ENCODE measurements at regions not wholly inside any gene's neighbourhood (a gene's known extent, or its start where the extent isn't known, plus 50 kb on each side); places are given as distances from the start of the nearest gene placed in this dataset.
"Not testable (repeated sequence)": the region's sequence is repeated elsewhere in the genome, so short reads cannot be mapped to it uniquely, and the experiment has no call there.

DNA sequence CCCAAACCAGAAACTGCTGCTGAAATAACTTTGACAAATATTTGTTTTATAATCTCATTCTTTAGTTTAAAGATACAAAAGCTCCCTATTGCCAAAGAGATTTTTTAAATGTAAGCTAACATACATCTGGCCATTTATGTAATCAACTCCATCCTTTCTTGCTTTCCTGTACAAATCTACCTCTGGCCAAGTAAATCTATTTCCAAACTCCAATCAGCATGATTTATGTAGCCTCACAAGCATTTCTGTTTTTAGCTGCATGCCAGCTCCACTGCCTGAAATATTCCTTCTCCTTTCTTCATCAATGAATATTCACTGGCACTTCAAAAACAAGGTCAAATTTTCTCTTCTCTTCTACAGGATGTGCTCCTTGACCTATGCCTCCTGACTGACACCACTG, 80.0 kb downstream of the SHOX2 start:
- CTCF ChIA-PET: no interaction called here
- Histone ChIP-seq H3K27me3 (ENCODE audit: control insufficient read depth in 2 of 2, insufficient read depth in 2 of 2, low read length in 2 of 2) (no peaks in the 10 kb centered on the region), H3K36me3 (ENCODE audit: control insufficient read depth in 2 of 3, insufficient read depth in 3 of 3, low read length in 3 of 3) (no peaks in the 10 kb centered on the region), H3K27ac (ENCODE audit: low read depth, low read length) (no peak overlapping the region), H3K9me3 (ENCODE audit: control insufficient read depth in 2 of 3, low read length in 3 of 3) (peaks cover 0 to 3% (median 0%) of the 10 kb centered on the region in 3 experiments), H3K4me3 (ENCODE audit: low read length) (no peak overlapping the region), H3K4me1 (ENCODE audit: control insufficient read depth in 2 of 2, insufficient read depth in 2 of 2, low read length in 2 of 2) (no peaks in the 10 kb centered on the region)
- Mint-ChIP-seq H3K27ac (no peak overlapping the region), H3K36me3 (peaks cover 0 to 6% (median 0%) of the 10 kb centered on the region in 5 donors), H3K4me3 (no peak overlapping the region), H3K4me1 (no peaks in the 10 kb centered on the region), H3K9me3 (peaks cover 0 to 25% (median 15%) of the 10 kb centered on the region in 11 donors), H3K27me3 (no peaks in the 10 kb centered on the region)
- DNase-seq: no peak
- POLR2A ChIA-PET: no interaction called here
- ATAC-seq: no peak
- intact Hi-C loops (cut with micrococcal nuclease): no loop called here

DNA sequence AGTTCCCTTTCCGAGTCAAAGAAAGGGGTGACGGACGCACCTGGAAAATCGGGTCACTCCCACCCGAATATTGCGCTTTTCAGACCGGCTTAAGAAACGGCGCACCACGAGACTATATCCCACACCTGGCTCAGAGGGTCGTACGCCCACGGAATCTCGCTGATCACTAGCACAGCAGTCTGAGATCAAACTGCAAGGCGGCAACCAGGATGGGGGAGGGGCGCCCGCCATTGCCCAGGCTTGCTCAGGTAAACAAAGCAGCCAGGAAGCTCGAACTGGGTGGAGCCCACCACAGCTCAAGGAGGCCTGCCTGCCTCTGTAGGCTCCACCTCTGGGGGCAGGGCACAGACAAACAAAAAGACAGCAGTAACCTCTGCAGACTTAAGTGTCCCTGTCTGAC, 86.3 kb downstream of the SHOX2 start:
- H3K27me3 Mint-ChIP-seq; H3K27me3 ChIP-seq (ENCODE audit: control insufficient read depth in 2 of 2, insufficient read depth in 2 of 2, low read length in 2 of 2); H3K27ac Mint-ChIP-seq; H3K27ac ChIP-seq (ENCODE audit: low read depth, low read length); H3K36me3 Mint-ChIP-seq; H3K4me3 Mint-ChIP-seq; H3K4me3 ChIP-seq (ENCODE audit: low read length); POLR2A ChIA-PET; DNase-seq; H3K4me1 Mint-ChIP-seq; H3K9me3 ChIP-seq (ENCODE audit: control insufficient read depth in 2 of 3, low read length in 3 of 3); ATAC-seq; H3K36me3 ChIP-seq (ENCODE audit: control insufficient read depth in 2 of 3, insufficient read depth in 3 of 3, low read length in 3 of 3); CTCF ChIA-PET; H3K4me1 ChIP-seq (ENCODE audit: control insufficient read depth in 2 of 2, insufficient read depth in 2 of 2, low read length in 2 of 2); intact Hi-C loops (cut with micrococcal nuclease): not testable (repeated sequence)
- H3K9me3 Mint-ChIP-seq: peaks cover 0 to 21% (median 6%) of the 10 kb centered on the region in 11 donors

DNA sequence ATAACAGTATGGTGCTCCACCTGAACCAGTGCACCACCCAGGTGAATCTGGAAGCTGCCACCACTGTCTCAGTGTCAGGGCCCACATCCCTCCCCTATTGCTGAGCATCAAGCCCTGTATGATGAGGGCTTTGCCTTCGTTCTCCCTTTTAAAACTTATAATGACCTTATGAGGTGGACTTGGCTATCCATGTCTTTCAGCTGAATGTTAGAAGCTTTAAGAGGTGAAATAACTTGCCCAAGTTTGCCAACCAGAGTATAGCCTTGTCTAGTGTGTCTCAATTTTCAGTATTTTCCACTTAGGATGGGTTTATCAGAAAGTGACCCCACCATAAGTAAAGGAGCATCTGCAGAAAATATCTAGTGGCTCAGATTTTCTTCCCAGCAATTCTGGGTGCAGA, 87.8 kb downstream of the SHOX2 start:
- no peaks in the 10 kb centered on the region for H3K9me3 ChIP-seq (ENCODE audit: control insufficient read depth in 2 of 3, low read length in 3 of 3)
- intact Hi-C loops (cut with micrococcal nuclease): no loop called here
- no peaks in the 10 kb centered on the region for H3K27me3 ChIP-seq (ENCODE audit: control insufficient read depth in 2 of 2, insufficient read depth in 2 of 2, low read length in 2 of 2)
- H3K27ac Mint-ChIP-seq: no peak overlapping the region
- DNase-seq (no peak), ATAC-seq (no peak)
- H3K4me3 Mint-ChIP-seq: no peak overlapping the region
- H3K4me1 ChIP-seq (ENCODE audit: control insufficient read depth in 2 of 2, insufficient read depth in 2 of 2, low read length in 2 of 2): no peaks in the 10 kb centered on the region
- H3K4me1 Mint-ChIP-seq: no peaks in the 10 kb centered on the region
- H3K36me3 ChIP-seq (ENCODE audit: control insufficient read depth in 2 of 3, insufficient read depth in 3 of 3, low read length in 3 of 3): no peaks in the 10 kb centered on the region
- ChIA-PET POLR2A (no interaction called here), CTCF (no interaction called here)
- no peak overlapping the region for H3K27ac ChIP-seq (ENCODE audit: low read depth, low read length)
- H3K27me3 Mint-ChIP-seq: peaks cover 0 to 10% (median 6%) of the 10 kb centered on the region in 5 donors
- peaks cover 0 to 21% (median 6%) of the 10 kb centered on the region in 11 donors for H3K9me3 Mint-ChIP-seq
- H3K36me3 Mint-ChIP-seq: peaks cover 0 to 4% (median 0%) of the 10 kb centered on the region in 5 donors
- H3K4me3 ChIP-seq (ENCODE audit: low read length): no peak overlapping the region

DNA sequence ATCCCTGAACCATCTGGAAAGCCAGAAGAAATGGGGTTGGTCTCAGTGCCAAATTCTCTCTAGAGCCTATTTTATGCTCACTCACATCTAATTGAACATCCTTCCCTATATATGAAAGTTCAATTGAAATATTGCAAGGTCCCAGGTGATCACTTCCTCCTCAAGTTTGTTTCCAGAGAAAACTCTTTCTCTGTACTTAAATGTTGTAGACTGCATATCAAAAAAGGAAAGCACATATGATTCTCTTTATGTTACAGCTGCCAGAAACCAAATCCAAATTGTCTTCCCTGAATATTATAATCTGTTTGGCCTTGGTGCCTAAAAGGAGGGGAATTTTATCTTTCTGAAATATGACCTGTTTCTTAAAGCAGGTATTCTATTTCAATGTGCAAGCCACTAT, 93.3 kb downstream of the SHOX2 start:
- peaks cover 0 to 8% (median 0%) of the 10 kb centered on the region in 5 donors for H3K36me3 Mint-ChIP-seq
- DNase-seq (no peak), ATAC-seq (no peak)
- H3K4me1 ChIP-seq (ENCODE audit: control insufficient read depth in 2 of 2, insufficient read depth in 2 of 2, low read length in 2 of 2): no peaks in the 10 kb centered on the region
- H3K36me3 ChIP-seq (ENCODE audit: control insufficient read depth in 2 of 3, insufficient read depth in 3 of 3, low read length in 3 of 3): no peaks in the 10 kb centered on the region
- no peak overlapping the region for H3K27ac Mint-ChIP-seq
- intact Hi-C loops (cut with micrococcal nuclease): no loop called here
- H3K4me1 Mint-ChIP-seq: no peaks in the 10 kb centered on the region
- peaks cover 2 to 42% (median 11%) of the 10 kb centered on the region in 11 donors for H3K9me3 Mint-ChIP-seq
- peaks cover 0 to 10% (median 0%) of the 10 kb centered on the region in 5 donors for H3K27me3 Mint-ChIP-seq
- peaks cover 0 to 8% (median 0%) of the 10 kb centered on the region in 3 experiments for H3K9me3 ChIP-seq (ENCODE audit: control insufficient read depth in 2 of 3, low read length in 3 of 3)
- ChIA-PET POLR2A (no interaction called here), CTCF (no interaction called here)
- no peaks in the 10 kb centered on the region for H3K27me3 ChIP-seq (ENCODE audit: control insufficient read depth in 2 of 2, insufficient read depth in 2 of 2, low read length in 2 of 2)
- no peak overlapping the region for H3K27ac ChIP-seq (ENCODE audit: low read depth, low read length)
- no peak overlapping the region for H3K4me3 ChIP-seq (ENCODE audit: low read length)
- no peak overlapping the region for H3K4me3 Mint-ChIP-seq

DNA sequence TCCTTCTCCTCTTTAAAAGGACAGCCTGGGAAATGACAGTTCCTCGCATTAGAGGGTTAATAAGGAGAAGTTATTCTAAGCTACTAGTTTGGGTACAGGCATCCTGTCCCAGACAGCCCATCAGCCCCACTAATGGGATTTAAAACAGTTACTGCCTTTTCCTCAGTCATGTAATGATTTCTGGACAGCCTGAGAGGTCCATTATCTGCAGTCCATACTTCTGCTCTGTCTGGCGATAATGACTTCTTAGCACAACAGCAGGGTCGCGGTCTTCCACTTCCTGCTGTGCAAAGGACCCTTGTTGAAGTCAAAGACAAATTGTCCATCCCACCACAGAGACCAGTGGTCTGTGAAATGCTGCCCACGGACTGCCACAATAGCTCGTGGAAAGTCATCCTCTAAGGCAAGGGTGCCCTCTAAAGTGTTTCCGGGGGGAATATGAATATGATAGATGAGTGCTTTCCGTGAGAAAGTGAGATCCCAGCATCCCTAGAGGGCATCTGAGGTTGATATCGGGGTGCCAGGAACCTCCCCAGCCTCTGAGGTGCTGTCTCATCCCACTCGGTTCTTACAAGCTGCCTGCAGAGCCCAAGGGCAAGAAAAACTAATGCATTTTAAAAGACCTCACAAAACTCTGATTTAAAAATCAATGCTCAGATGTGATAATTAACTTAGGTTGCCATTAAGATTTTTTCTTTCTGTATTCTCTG, 100.7 kb downstream of the SHOX2 start:
- peaks cover 0 to 4% (median 0%) of the 10 kb centered on the region in 5 donors for H3K27me3 Mint-ChIP-seq
- peaks cover 4 to 35% (median 9%) of the 10 kb centered on the region in 11 donors for H3K9me3 Mint-ChIP-seq
- Histone ChIP-seq H3K9me3 (ENCODE audit: control insufficient read depth in 2 of 3, low read length in 3 of 3) (peaks cover 0 to 8% (median 0%) of the 10 kb centered on the region in 3 experiments), H3K27me3 (ENCODE audit: control insufficient read depth in 2 of 2, insufficient read depth in 2 of 2, low read length in 2 of 2) (no peaks in the 10 kb centered on the region), H3K27ac (ENCODE audit: low read depth, low read length) (no peak overlapping the region), H3K4me1 (ENCODE audit: control insufficient read depth in 2 of 2, insufficient read depth in 2 of 2, low read length in 2 of 2) (no peaks in the 10 kb centered on the region), H3K36me3 (ENCODE audit: control insufficient read depth in 2 of 3, insufficient read depth in 3 of 3, low read length in 3 of 3) (no peaks in the 10 kb centered on the region), H3K4me3 (ENCODE audit: low read length) (no peak overlapping the region)
- peaks cover 0 to 4% (median 0%) of the 10 kb centered on the region in 5 donors for H3K36me3 Mint-ChIP-seq
- H3K27ac Mint-ChIP-seq: no peak overlapping the region
- H3K4me3 Mint-ChIP-seq: no peak overlapping the region
- ATAC-seq (no peak), DNase-seq (no peak)
- ChIA-PET CTCF (no interaction called here), POLR2A (interaction anchor here (0.5 kb wide), 1 partner anchor 331 kb away, joined by 3 read pairs; no protein-coding TSS in a partner anchor)
- intact Hi-C loops (cut with micrococcal nuclease): no loop called here
- no peaks in the 10 kb centered on the region for H3K4me1 Mint-ChIP-seq

DNA sequence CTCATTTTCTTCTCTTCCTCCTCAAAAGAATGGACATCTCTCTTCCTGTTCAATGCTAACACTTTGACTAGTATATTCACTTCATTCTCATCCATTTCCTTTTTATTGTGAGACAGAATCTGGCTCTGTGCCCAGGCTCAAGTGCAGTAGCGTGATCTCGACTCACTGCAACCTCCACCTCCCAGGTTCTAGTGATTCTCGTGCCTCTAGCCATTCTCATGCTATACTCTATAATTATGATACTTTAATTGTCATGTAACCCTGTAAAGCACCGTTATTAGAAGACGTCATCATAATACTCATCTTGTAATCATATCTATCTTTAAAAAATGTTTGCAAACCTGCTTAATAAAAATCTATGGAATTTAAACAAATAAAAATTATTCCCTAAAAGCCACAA, 107.0 kb downstream of the SHOX2 start:
- no peak for DNase-seq
- Mint-ChIP-seq H3K9me3 (peaks cover 4 to 41% (median 17%) of the 10 kb centered on the region in 11 donors), H3K36me3 (peaks cover 0 to 4% (median 0%) of the 10 kb centered on the region in 5 donors)

GRCh38 chr3:157982359-157982758, 123.9 kb downstream of the SHOX2 start:
- Mint-ChIP-seq H3K9me3 (peaks cover 0 to 9% (median 4%) of the 10 kb centered on the region in 11 donors), H3K4me1 (no peaks in the 10 kb centered on the region), H3K27ac (no peak overlapping the region), H3K36me3 (no peaks in the 10 kb centered on the region), H3K4me3 (no peak overlapping the region), H3K27me3 (peaks cover 0 to 5% (median 0%) of the 10 kb centered on the region in 5 donors)
- H3K4me1 ChIP-seq (ENCODE audit: control insufficient read depth in 2 of 2, insufficient read depth in 2 of 2, low read length in 2 of 2): no peaks in the 10 kb centered on the region
- H3K27ac ChIP-seq (ENCODE audit: low read depth, low read length): no peak overlapping the region
- no peaks in the 10 kb centered on the region for H3K27me3 ChIP-seq (ENCODE audit: control insufficient read depth in 2 of 2, insufficient read depth in 2 of 2, low read length in 2 of 2)
- ChIA-PET CTCF (no interaction called here), POLR2A (no interaction called here)
- DNase-seq (no peak), ATAC-seq (no peak)
- no peaks in the 10 kb centered on the region for H3K9me3 ChIP-seq (ENCODE audit: control insufficient read depth in 2 of 3, low read length in 3 of 3)
- no peaks in the 10 kb centered on the region for H3K36me3 ChIP-seq (ENCODE audit: control insufficient read depth in 2 of 3, insufficient read depth in 3 of 3, low read length in 3 of 3)
- H3K4me3 ChIP-seq (ENCODE audit: low read length): no peak overlapping the region
- intact Hi-C loops (cut with micrococcal nuclease): no loop called here

More for the DNA sequence above, 107.0 kb downstream of the SHOX2 start:
- CTCF ChIA-PET: no interaction called here
- no peaks in the 10 kb centered on the region for H3K36me3 ChIP-seq (ENCODE audit: control insufficient read depth in 2 of 3, insufficient read depth in 3 of 3, low read length in 3 of 3)
- ATAC-seq: no peak
- H3K4me3 ChIP-seq (ENCODE audit: low read length): no peak overlapping the region
- H3K27ac Mint-ChIP-seq: no peak overlapping the region
- no peak overlapping the region for H3K27ac ChIP-seq (ENCODE audit: low read depth, low read length)
- no peaks in the 10 kb centered on the region for H3K4me1 Mint-ChIP-seq
- H3K27me3 Mint-ChIP-seq: peaks cover 0 to 4% (median 0%) of the 10 kb centered on the region in 5 donors
- no peaks in the 10 kb centered on the region for H3K27me3 ChIP-seq (ENCODE audit: control insufficient read depth in 2 of 2, insufficient read depth in 2 of 2, low read length in 2 of 2)
- POLR2A ChIA-PET: no interaction called here
- intact Hi-C loops (cut with micrococcal nuclease): no loop called here
- no peaks in the 10 kb centered on the region for H3K9me3 ChIP-seq (ENCODE audit: control insufficient read depth in 2 of 3, low read length in 3 of 3)
- H3K4me3 Mint-ChIP-seq: no peak overlapping the region
- H3K4me1 ChIP-seq (ENCODE audit: control insufficient read depth in 2 of 2, insufficient read depth in 2 of 2, low read length in 2 of 2): no peaks in the 10 kb centered on the region

All from naive thymus-derived CD4-positive, alpha-beta T cell (primary cell).